Prostate gland (tissue), 2 donors: ENCODE measurements at regions not wholly inside any gene's neighbourhood (a gene's known extent, or its start where the extent isn't known, plus 50 kb on each side); places are given as distances from the start of the nearest gene placed in this dataset.

Source experiments
- CTCF ChIP-seq, 4 experiments: fragments of 200-600 bp in 2 of 4; fragments of 450-650 bp in 2 of 4; sonication (generic) in 2 of 4; IDR thresholded peaks; 1 replicate in 3 of 4; 2 replicates in 1 of 4; pipeline ENCODE4 v1.5.1; 2016 to 2019; ENCODE audit warnings: antibody characterized with exemption in 4 of 4, mild to moderate bottlenecking in 2 of 4, moderate library complexity in 2 of 4
- POLR2A ChIP-seq: fragments of 450-650 bp; IDR thresholded peaks from one replicate; pipeline ENCODE4 v1.6.1; 2016; ENCODE audit warnings: antibody characterized with exemption, mild to moderate bottlenecking
- POLR2AphosphoS5 ChIP-seq: sonication (generic); formaldehyde crosslinking; IDR thresholded peaks from one replicate; pipeline ENCODE4 v1.6.1; 2017; ENCODE audit warnings: antibody characterized with exemption

GRCh38 chr7:25347360-25348066 lies 119.2 kb upstream of the NPVF start:
- no peak for TF ChIP-seq POLR2A
- TF ChIP-seq CTCF (IDR thresholded peaks at IDR 0.05), result no peak
- no peak for TF ChIP-seq POLR2AphosphoS5
